Stomach (tissue), 4 donors: ENCODE measurements at regions not wholly inside any gene's neighbourhood (a gene's known extent, or its start where the extent isn't known, plus 50 kb on each side); places are given as distances from the start of the nearest gene placed in this dataset.

Experiments
- CTCF ChIP-seq, 7 experiments: fragments of 450-650 bp in 4 of 7; fragments of 200-600 bp in 3 of 7; sonication (generic) in 3 of 7; IDR thresholded peaks; one replicate each; pipeline ENCODE4 v1.5.1; 2016 to 2019; ENCODE audit warnings: antibody characterized with exemption in 7 of 7, control low read depth in 2 of 7, mild to moderate bottlenecking in 1 of 7
- EP300 ChIP-seq: sonication (generic); formaldehyde crosslinking; IDR thresholded peaks from one replicate; pipeline ENCODE4 v1.6.1; 2017; ENCODE audit warnings: antibody characterized with exemption
- POLR2A ChIP-seq, 4 donors: fragments of 450-650 bp; IDR thresholded peaks; one replicate each; pipeline ENCODE4 v1.6.1; 2016; ENCODE audit warnings: antibody characterized with exemption in 4 of 4, control low read depth in 2 of 4, mild to moderate bottlenecking in 1 of 4, moderate library complexity in 1 of 4
- POLR2AphosphoS5 ChIP-seq, 3 donors: sonication (generic); formaldehyde crosslinking; IDR thresholded peaks; one replicate each; pipeline ENCODE4 v1.6.1; 2016; ENCODE audit warnings: antibody characterized with exemption in 3 of 3

GRCh38 chr11:127986073-127986472 lies 601.3 kb downstream of the ETS1 start:
- TF ChIP-seq POLR2A (IDR thresholded peaks at IDR 0.05) (no peak), CTCF (IDR thresholded peaks at IDR 0.05) (no peak), POLR2AphosphoS5 (IDR thresholded peaks at IDR 0.05) (no peak), EP300 (no peak)
